ENCODE measurements at regions not wholly inside any gene's neighbourhood (a gene's known extent, or its start where the extent isn't known, plus 50 kb on each side); places are given as distances from the start of the nearest gene placed in this dataset.

- no peak for DNase-seq (ENCODE audit: low spot score)
These were observed 94.3 kb upstream of the BHLHE23 start for GRCh38 chr20:63100926-63101699.

- DNase-seq (ENCODE audit: low spot score), result no peak
These were observed 93.6 kb upstream of the BHLHE23 start for GRCh38 chr20:63100174-63100925.

- DNase-seq (ENCODE audit: low spot score), result no peak
These were observed 92.9 kb upstream of the BHLHE23 start for GRCh38 chr20:63099456-63100173.

- DNase-seq (ENCODE audit: low spot score), result no peak
These were observed 91.5 kb upstream of the BHLHE23 start for GRCh38 chr20:63098195-63098810.

- no peak for DNase-seq (ENCODE audit: low spot score)
These were observed 90.6 kb upstream of the BHLHE23 start for GRCh38 chr20:63097336-63097831.

GRCh38 chr20:63096681-63097335 is 90.0 kb upstream of the BHLHE23 start:
- no peak for DNase-seq (ENCODE audit: low spot score)

GRCh38 chr20:63095718-63096654 is 89.2 kb upstream of the BHLHE23 start:
- peak; percentile 35 for DNase-seq (ENCODE audit: low spot score)

- no peak for DNase-seq (ENCODE audit: low spot score)
These were observed 88.2 kb upstream of the BHLHE23 start for GRCh38 chr20:63094767-63095499.

GRCh38 chr20:63093966-63094766 is 87.4 kb upstream of the BHLHE23 start:
- no peak for DNase-seq (ENCODE audit: low spot score)

GRCh38 chr20:63092660-63093215 is 86.0 kb upstream of the BHLHE23 start:
- no peak for DNase-seq (ENCODE audit: low spot score)

GRCh38 chr20:63091901-63092659 is 85.3 kb upstream of the BHLHE23 start:
- DNase-seq (ENCODE audit: low spot score), result no peak

GRCh38 chr20:63090682-63091571 is 84.2 kb upstream of the BHLHE23 start:
- no peak for DNase-seq (ENCODE audit: low spot score)

- DNase-seq (ENCODE audit: low spot score), result no peak
These were observed 83.3 kb upstream of the BHLHE23 start for GRCh38 chr20:63090052-63090451.

- DNase-seq (ENCODE audit: low spot score), result no peak
These were observed 82.5 kb upstream of the BHLHE23 start for GRCh38 chr20:63089051-63089907.

GRCh38 chr20:63087872-63088680 is 81.3 kb upstream of the BHLHE23 start:
- no peak for DNase-seq (ENCODE audit: low spot score)
